Kidney epithelial cell (primary cell): ENCODE measurements at regions not wholly inside any gene's neighbourhood (a gene's known extent, or its start where the extent isn't known, plus 50 kb on each side); places are given as distances from the start of the nearest gene placed in this dataset.

ENCODE experiments used
- DNase-seq: peaks from one replicate; pipeline ENCODE4 v3.0.0-alpha.2; 2010; ENCODE audit warnings: low read depth
- H3K27me3 ChIP-seq: 2 replicates; pipeline ENCODE4 v1.6.0; 2011; ENCODE audit warnings: low read length; ENCODE audit not compliant: control insufficient read depth, insufficient read depth
- H3K36me3 ChIP-seq: 2 replicates; pipeline ENCODE4 v1.5.1; 2011; ENCODE audit warnings: low read length; ENCODE audit not compliant: control insufficient read depth, insufficient read depth
- H3K4me3 ChIP-seq: 2 replicates; pipeline ENCODE4 v1.5.1; 2011; ENCODE audit warnings: low read depth, mild to moderate bottlenecking, control low read depth, low read length
- CTCF ChIP-seq: IDR thresholded peaks from 2 replicates; pipeline ENCODE4 v1.5.1; 2011; ENCODE audit warnings: mild to moderate bottlenecking, moderate library complexity, low read length, control low read depth, inconsistent platforms; ENCODE audit not compliant: insufficient read depth, poor library complexity, severe bottlenecking

DNA sequence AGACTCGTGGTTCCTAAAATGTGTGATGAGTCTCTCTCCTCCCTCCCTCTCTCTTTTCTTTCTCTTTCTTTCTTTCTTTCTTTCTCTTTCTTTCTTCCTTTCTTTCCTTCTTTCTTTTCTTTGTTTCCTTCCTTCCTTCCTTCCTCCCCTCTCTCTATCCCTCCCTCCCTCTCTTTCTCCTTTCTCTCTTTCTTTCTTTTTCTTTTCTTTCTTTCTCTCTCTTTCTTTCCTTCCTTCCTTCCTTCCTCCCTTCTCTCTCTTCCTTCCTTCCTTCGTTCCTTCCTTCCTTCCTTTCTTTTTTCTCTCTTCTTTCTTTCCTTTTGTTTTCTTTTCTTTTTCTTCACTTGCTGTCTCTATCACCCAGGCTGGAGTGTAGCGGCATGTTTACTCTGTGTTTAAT, 290.8 kb downstream of the NFKBIZ start:
- no peak overlapping the region for H3K4me3 ChIP-seq
- no peaks in the 10 kb centered on the region for H3K36me3 ChIP-seq
- H3K27me3 ChIP-seq, result no peaks in the 10 kb centered on the region
- DNase-seq, result no peak
- no peak for TF ChIP-seq CTCF

DNA sequence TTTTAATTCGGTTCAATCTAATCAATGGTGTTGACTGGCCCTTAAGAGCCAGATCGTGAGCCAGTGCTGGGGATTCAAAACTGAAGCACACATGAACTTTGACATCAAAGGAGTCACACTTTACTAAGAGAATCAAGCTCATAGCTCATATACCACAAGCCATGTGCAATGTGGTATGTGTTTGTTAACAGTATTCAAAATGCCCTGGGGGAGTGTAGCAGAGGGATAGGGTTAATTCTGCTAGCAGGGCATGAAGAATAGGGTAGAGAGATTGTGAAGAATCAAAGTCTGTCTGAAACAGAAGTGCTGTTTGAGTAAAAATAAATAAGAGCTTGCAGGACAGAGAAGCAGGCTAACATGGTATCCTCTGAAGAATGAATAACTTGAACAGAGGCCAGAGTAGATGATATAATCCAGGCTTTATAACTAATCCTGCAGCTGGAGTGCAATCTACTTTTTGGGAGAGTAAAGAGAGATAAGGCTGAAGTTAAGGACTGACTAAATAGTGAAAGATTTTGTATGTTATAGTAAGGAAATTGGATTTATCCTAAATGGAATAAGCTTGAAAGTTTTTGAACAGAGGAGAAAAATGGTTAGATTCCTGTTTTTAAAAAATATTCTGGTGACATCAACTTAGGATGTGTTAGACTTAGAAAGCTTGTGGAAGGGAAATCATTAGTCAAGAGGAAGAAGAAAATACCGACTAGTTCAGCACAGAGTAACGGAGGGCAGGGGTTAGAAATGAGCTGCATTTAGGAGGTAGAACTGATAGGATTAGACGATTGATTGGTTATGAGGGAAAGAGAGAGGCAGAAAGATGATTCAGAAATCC, 292.0 kb downstream of the NFKBIZ start:
- H3K27me3 ChIP-seq, result no peaks in the 10 kb centered on the region
- H3K4me3 ChIP-seq, result no peak overlapping the region
- no peaks in the 10 kb centered on the region for H3K36me3 ChIP-seq
- no peak for DNase-seq
- no peak for TF ChIP-seq CTCF

GRCh38 chr3:102141928-102142239, 292.6 kb downstream of the NFKBIZ start:
- DNase-seq, result no peak
- H3K36me3 ChIP-seq, result no peaks in the 10 kb centered on the region
- TF ChIP-seq CTCF, result no peak
- H3K27me3 ChIP-seq, result no peaks in the 10 kb centered on the region
- H3K4me3 ChIP-seq, result no peak overlapping the region

- TF ChIP-seq CTCF, result no peak
- DNase-seq, result no peak
- H3K36me3 ChIP-seq, result no peaks in the 10 kb centered on the region
- H3K27me3 ChIP-seq, result no peaks in the 10 kb centered on the region
- H3K4me3 ChIP-seq, result no peak overlapping the region
Observed at GRCh38 chr3:102142379-102143060, 292.3 kb upstream of the ZPLD1 start.

- DNase-seq, result no peak
- no peaks in the 10 kb centered on the region for H3K27me3 ChIP-seq
- H3K4me3 ChIP-seq, result no peak overlapping the region
- no peak for TF ChIP-seq CTCF
- H3K36me3 ChIP-seq, result no peaks in the 10 kb centered on the region
Observed at GRCh38 chr3:102143536-102143935, 291.3 kb upstream of the ZPLD1 start.

DNA sequence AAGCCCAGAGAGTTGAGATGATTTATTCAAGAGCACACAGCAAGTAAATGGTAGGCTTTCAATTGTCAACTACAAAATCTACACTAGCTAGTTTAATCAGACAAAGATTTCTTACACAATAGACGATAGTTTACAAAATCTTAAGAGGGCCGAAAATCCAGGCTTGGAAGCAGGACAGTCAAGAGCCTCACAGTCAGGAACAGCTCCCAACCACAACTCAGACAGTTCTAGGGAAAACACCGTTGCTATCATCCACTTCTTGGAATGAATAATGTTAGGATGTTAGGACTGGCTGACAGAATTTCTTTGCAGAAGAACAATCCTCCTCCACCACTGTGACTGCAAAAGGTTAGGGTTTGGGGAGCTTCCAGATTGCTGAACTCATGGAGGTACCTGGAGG, 290.8 kb upstream of the ZPLD1 start:
- Histone ChIP-seq H3K27me3 (no peaks in the 10 kb centered on the region), H3K36me3 (no peaks in the 10 kb centered on the region), H3K4me3 (no peak overlapping the region)
- TF ChIP-seq CTCF, result no peak
- no peak for DNase-seq
